Mesenchymal stem cell (in vitro differentiated cells and primary cell): ENCODE measurements at regions not wholly inside any gene's neighbourhood (a gene's known extent, or its start where the extent isn't known, plus 50 kb on each side); places are given as distances from the start of the nearest gene placed in this dataset.
A peak's percentile ranks its signal among the peaks of the same experiment; 100 is the strongest.

Experiments
- DNase-seq: peaks from one replicate; pipeline ENCODE4 v3.0.0-alpha.2; 2013
- H2AFZ ChIP-seq: one replicate; pipeline ENCODE4 v1.6.1; 2013; ENCODE audit warnings: low read depth, mild to moderate bottlenecking, control low read depth, inconsistent platforms, low read length, moderate library complexity
- H2AK5ac ChIP-seq: 2 replicates; pipeline ENCODE4 v1.6.1; 2013; ENCODE audit warnings: low read length, moderate library complexity, mild to moderate bottlenecking, inconsistent platforms; ENCODE audit not compliant: severe bottlenecking
- H2BK120ac ChIP-seq: one replicate; pipeline ENCODE4 v1.6.1; 2013; ENCODE audit warnings: low read depth, mild to moderate bottlenecking, inconsistent platforms, low read length, moderate library complexity
- H2BK12ac ChIP-seq, 2 experiments: one replicate each; pipeline ENCODE4 v1.6.1; 2013; ENCODE audit warnings: inconsistent platforms in 2 of 2, low read length in 2 of 2, mild to moderate bottlenecking in 2 of 2, moderate library complexity in 2 of 2, control low read depth in 1 of 2
- H2BK15ac ChIP-seq: one replicate; pipeline ENCODE4 v1.6.1; 2013; ENCODE audit warnings: mild to moderate bottlenecking, low read depth, inconsistent platforms; ENCODE audit not compliant: poor library complexity, severe bottlenecking
- H2BK5ac ChIP-seq: 2 replicates; pipeline ENCODE4 v1.6.1; 2013; ENCODE audit warnings: low read depth, mild to moderate bottlenecking, low read length, control low read depth, inconsistent platforms; ENCODE audit not compliant: poor library complexity, severe bottlenecking
- H3K14ac ChIP-seq, 2 experiments: one replicate each; pipeline ENCODE4 v1.6.1; 2013; ENCODE audit warnings: inconsistent platforms in 2 of 2, low read length in 2 of 2, control low read depth in 1 of 2, mild to moderate bottlenecking in 1 of 2, moderate library complexity in 1 of 2
- H3K18ac ChIP-seq, 2 experiments: one replicate each; pipeline ENCODE4 v1.6.1; 2013; ENCODE audit warnings: inconsistent platforms in 2 of 2, low read length in 2 of 2, control low read depth in 1 of 2, low read depth in 1 of 2, mild to moderate bottlenecking in 1 of 2
- H3K23ac ChIP-seq, 2 experiments: one replicate each; pipeline ENCODE4 v1.6.1; 2013; ENCODE audit warnings: inconsistent platforms in 2 of 2, low read length in 2 of 2, mild to moderate bottlenecking in 2 of 2, moderate library complexity in 2 of 2, control low read depth in 1 of 2
- H3K27ac ChIP-seq: 2 replicates; pipeline ENCODE4 v1.5.1; 2013; ENCODE audit warnings: mild to moderate bottlenecking, moderate library complexity, low read length, control low read depth, inconsistent platforms; ENCODE audit not compliant: poor library complexity, severe bottlenecking
- H3K27me3 ChIP-seq, 2 experiments: 2 replicates each; pipeline versions ENCODE4 v1.6.1 to v1.7.0; 2013; ENCODE audit warnings: low read length in 2 of 2, mild to moderate bottlenecking in 2 of 2, moderate library complexity in 2 of 2, control low read depth in 1 of 2, inconsistent platforms in 1 of 2; ENCODE audit not compliant: control insufficient read depth in 1 of 2, insufficient read depth in 1 of 2
- H3K36me3 ChIP-seq, 2 experiments: 2 replicates each; pipeline versions ENCODE4 v1.6.1 to v1.7.0; 2013; ENCODE audit warnings: low read length in 2 of 2, control low read depth in 1 of 2, inconsistent platforms in 1 of 2, low read depth in 1 of 2, mild to moderate bottlenecking in 1 of 2; ENCODE audit not compliant: insufficient read depth in 2 of 2, control insufficient read depth in 1 of 2
- H3K4ac ChIP-seq, 2 experiments: one replicate each; pipeline ENCODE4 v1.6.1; 2013; ENCODE audit warnings: inconsistent platforms in 2 of 2, low read length in 2 of 2, mild to moderate bottlenecking in 2 of 2, moderate library complexity in 2 of 2, control low read depth in 1 of 2, low read depth in 1 of 2
- H3K4me1 ChIP-seq: 2 replicates; pipeline ENCODE4 v1.6.1; 2013; ENCODE audit warnings: low read depth, low read length, control low read depth; ENCODE audit not compliant: control insufficient read depth, insufficient read depth
- H3K4me2 ChIP-seq: 2 replicates; pipeline ENCODE4 v1.6.1; 2013; ENCODE audit warnings: low read length, mild to moderate bottlenecking, inconsistent platforms; ENCODE audit not compliant: poor library complexity, severe bottlenecking
- H3K4me3 ChIP-seq, 2 experiments: 2 replicates each; pipeline versions ENCODE4 v1.5.1 to v1.7.0; 2013; ENCODE audit warnings: low read length in 2 of 2, mild to moderate bottlenecking in 2 of 2, control low read depth in 1 of 2, low read depth in 1 of 2; ENCODE audit not compliant: insufficient read depth in 1 of 2
- H3K79me1 ChIP-seq: replicated peaks from 2 replicates; pipeline ENCODE4 v1.6.1; 2013; ENCODE audit warnings: mild to moderate bottlenecking, control low read depth, low read length, inconsistent platforms; ENCODE audit not compliant: poor library complexity, severe bottlenecking
- H3K9ac ChIP-seq: 2 replicates; pipeline ENCODE4 v1.7.0; 2013; ENCODE audit warnings: mild to moderate bottlenecking, low read length, moderate library complexity
- H3K9me3 ChIP-seq: 2 replicates; pipeline ENCODE4 v1.7.0; 2013; ENCODE audit warnings: mild to moderate bottlenecking, low read length; ENCODE audit not compliant: control insufficient read depth
- H4K8ac ChIP-seq: one replicate; pipeline ENCODE4 v1.6.1; 2013; ENCODE audit warnings: inconsistent platforms, mild to moderate bottlenecking, low read length, moderate library complexity
- H4K91ac ChIP-seq: one replicate; pipeline ENCODE4 v1.6.1; 2013; ENCODE audit warnings: mild to moderate bottlenecking, low read length, inconsistent platforms
- WGBS: methylation state at CpG from one replicate; pipeline ENCODE4 v1.1.7; 2013; ENCODE audit warnings: mixed read lengths; 5-methylcytosine and 5-hydroxymethylcytosine counted together

GRCh38 chr5:154654486-154655371 is 100.4 kb upstream of the LARP1 start:
- Histone ChIP-seq H3K9ac (peak overlapping the region; percentile 88), H3K79me1 (no peaks in the 10 kb centered on the region), H2BK15ac (no peak overlapping the region), H2BK120ac (peak overlapping the region; percentile 29), H3K27me3 (no peaks in the 10 kb centered on the region), H3K4me2 (no peak overlapping the region), H2BK12ac (peak overlapping the region; percentile 89 to 94), H2BK5ac (no peak overlapping the region), H3K36me3 (no peaks in the 10 kb centered on the region), H3K27ac (no peak overlapping the region), H4K91ac (peak overlapping the region; percentile 52), H3K9me3 (no peaks in the 10 kb centered on the region), H3K4ac (no peak overlapping the region), H3K23ac (peak overlapping the region in 1 of 2 experiments; percentile 73), H3K4me3 (peak overlapping the region in 1 of 2 experiments; percentile 72), H2AK5ac (no peak overlapping the region), H4K8ac (peak overlapping the region; percentile 80), H2AFZ (no peak overlapping the region), H3K18ac (peak overlapping the region; percentile 60 to 85), H3K14ac (no peak overlapping the region), H3K4me1 (peaks cover 2% of the 10 kb centered on the region)
- 75% methylated on average over 12 of the region's 13 CpGs for WGBS
- DNase-seq, result peak; percentile 43

DNA sequence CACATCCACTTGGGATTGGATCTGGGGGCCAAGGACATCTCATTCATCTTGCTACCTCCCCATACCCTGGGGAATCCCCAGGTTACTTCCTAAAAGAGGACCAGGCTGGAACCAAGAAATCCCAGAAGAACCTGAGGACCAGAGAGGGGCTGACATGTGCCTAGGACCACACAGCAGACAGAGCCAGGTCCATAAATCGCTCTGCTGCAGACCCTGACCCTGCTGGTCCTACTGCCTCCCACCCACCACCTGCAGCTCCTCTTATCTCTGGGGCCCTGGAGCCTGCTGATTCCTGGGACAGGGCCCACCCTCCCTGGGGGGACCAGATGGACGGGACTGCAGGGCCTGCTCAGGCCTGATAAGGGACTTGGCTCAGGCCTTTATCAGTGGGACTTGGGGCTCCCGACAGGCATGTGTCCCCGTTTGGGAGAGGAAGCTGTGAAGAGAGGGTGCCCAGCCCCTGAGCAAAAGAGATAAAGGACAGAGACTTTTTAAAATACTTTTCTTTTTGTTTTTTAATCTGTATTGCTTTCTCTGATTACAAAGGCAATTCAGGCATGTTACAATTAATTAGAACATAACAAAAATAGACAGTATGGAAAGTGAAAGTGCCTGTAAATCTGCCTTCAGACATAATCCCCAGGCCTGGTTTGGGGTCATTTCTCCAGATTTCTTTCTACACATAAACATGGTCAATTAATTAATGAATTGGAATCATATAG is 101.3 kb upstream of the LARP1 start:
- Histone ChIP-seq H3K36me3 (no peaks in the 10 kb centered on the region), H4K91ac (peak overlapping the region; percentile 92), H2BK5ac (no peak overlapping the region), H3K9me3 (no peaks in the 10 kb centered on the region), H3K79me1 (no peaks in the 10 kb centered on the region), H3K4me1 (peaks cover 2% of the 10 kb centered on the region), H3K18ac (peak overlapping the region; percentile 3 to 40), H2BK120ac (peak overlapping the region; percentile 11), H4K8ac (peak overlapping the region; percentile 95), H2AFZ (no peak overlapping the region), H2BK12ac (peak overlapping the region in 1 of 2 experiments; percentile 27), H3K4me3 (peak overlapping the region in 1 of 2 experiments; percentile 72), H3K27me3 (no peaks in the 10 kb centered on the region), H3K27ac (no peak overlapping the region), H3K4me2 (no peak overlapping the region), H3K14ac (no peak overlapping the region), H3K4ac (no peak overlapping the region), H3K23ac (no peak overlapping the region), H2BK15ac (no peak overlapping the region), H3K9ac (peak overlapping the region; percentile 88), H2AK5ac (no peak overlapping the region)
- WGBS, result 63% methylated on average over 3 of the region's 4 CpGs
- DNase-seq, result peak; percentile 43

GRCh38 chr5:154653418-154653763 is 101.8 kb upstream of the LARP1 start:
- no peak for DNase-seq
- H3K14ac ChIP-seq, result no peak overlapping the region
- 97% methylated on average over 3 of the region's 3 CpGs for WGBS
- peaks cover 2% of the 10 kb centered on the region for H3K4me1 ChIP-seq
- no peak overlapping the region for H2BK15ac ChIP-seq
- H3K27me3 ChIP-seq, result no peaks in the 10 kb centered on the region
- H3K4ac ChIP-seq, result no peak overlapping the region
- H3K9ac ChIP-seq, result peak overlapping the region; percentile 88
- no peaks in the 10 kb centered on the region for H3K9me3 ChIP-seq
- H4K8ac ChIP-seq, result peak overlapping the region; percentile 95
- peak overlapping the region in 1 of 2 experiments; percentile 13 for H3K18ac ChIP-seq
- peak overlapping the region; percentile 9 for H2BK120ac ChIP-seq
- peak overlapping the region; percentile 92 for H4K91ac ChIP-seq
- no peak overlapping the region for H3K27ac ChIP-seq
- no peaks in the 10 kb centered on the region for H3K36me3 ChIP-seq
- peak overlapping the region in 1 of 2 experiments; percentile 27 for H2BK12ac ChIP-seq
- no peak overlapping the region for H3K4me3 ChIP-seq
- H3K4me2 ChIP-seq, result no peak overlapping the region
- no peaks in the 10 kb centered on the region for H3K79me1 ChIP-seq
- no peak overlapping the region for H2AFZ ChIP-seq
- H3K23ac ChIP-seq, result no peak overlapping the region
- no peak overlapping the region for H2BK5ac ChIP-seq
- no peak overlapping the region for H2AK5ac ChIP-seq
